DND-41 (cell line): ENCODE measurements at regions not wholly inside any gene's neighbourhood (a gene's known extent, or its start where the extent isn't known, plus 50 kb on each side); places are given as distances from the start of the nearest gene placed in this dataset.

Experiments
- CTCF ChIP-seq: IDR thresholded peaks from 2 replicates; pipeline ENCODE4 v1.5.1; 2012; ENCODE audit warnings: borderline replicate concordance, low read length, moderate library complexity, mild to moderate bottlenecking; ENCODE audit not compliant: poor library complexity, severe bottlenecking; ENCODE audit errors: extremely low read depth
- EZH2 ChIP-seq: IDR thresholded peaks from 3 replicates; pipeline ENCODE4 v1.6.1; 2012; ENCODE audit warnings: borderline replicate concordance, low read depth, mild to moderate bottlenecking, moderate library complexity, low read length, inconsistent platforms; ENCODE audit not compliant: severe bottlenecking

GRCh38 chr2:155975734-155976133 lies 356.8 kb downstream of the NR4A2 start:
- TF ChIP-seq EZH2 = no peak
- no peak for TF ChIP-seq CTCF
